HG02759 (cell line): ENCODE measurements at regions not wholly inside any gene's neighbourhood (a gene's known extent, or its start where the extent isn't known, plus 50 kb on each side); places are given as distances from the start of the nearest gene placed in this dataset.

Source experiments
- ATAC-seq: cut with Tn5 transposase; IDR thresholded peaks from one replicate; pipeline ENCODE4 v1.9.1; 2021; ENCODE audit warnings: mild to moderate bottlenecking, moderate library complexity; ENCODE audit not compliant: unreplicated experiment

DNA sequence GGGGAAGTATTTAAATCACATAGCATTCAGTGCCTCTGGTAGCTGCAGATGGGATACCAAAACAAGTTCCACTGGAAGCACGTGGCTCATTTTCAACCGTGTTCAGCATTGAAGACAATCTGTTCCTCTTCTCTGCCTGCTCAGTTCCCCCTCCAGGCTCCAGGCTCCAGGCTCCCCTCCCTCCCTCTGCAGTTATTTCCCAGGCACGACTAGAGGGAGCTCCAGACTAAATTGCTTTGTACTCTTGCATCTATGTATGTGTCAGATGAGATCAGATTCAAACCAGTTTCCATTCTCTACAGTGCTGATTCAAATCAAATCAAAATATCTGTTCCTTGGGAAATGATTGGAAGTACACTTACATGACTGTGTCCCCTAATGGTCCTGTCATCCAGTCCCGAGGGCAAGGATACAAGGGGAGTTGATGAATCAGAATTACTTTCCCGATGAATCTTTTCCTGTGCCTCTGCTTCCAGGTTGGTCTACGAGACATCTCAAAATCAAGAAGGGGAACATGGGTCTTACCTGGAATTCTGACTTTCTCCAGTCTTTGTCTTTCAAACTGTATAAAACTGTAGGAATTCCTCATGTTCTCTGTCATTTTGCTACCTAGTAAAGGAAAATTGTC, 600.5 kb downstream of the EDEM1 start:
- no peak for ATAC-seq

DNA sequence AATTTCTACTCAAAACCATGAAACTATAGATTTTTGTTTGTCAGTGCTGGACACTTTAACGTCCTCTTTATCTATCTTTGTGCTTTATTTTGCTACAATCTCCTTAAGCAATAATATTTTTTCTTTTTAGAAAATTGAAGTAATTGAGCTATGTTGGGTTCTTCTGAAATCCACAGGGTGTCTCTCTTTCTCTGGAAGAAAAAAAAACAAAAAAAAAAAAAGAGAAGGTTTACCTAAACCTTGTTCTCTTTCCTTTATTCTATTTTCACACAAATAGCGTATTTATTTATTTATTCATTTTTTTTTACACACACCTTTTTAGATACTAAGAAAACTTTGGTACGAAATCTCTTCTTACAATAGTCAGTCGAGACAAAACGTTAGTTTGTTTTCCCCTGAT, 601.0 kb downstream of the EDEM1 start:
- ATAC-seq = no peak

DNA sequence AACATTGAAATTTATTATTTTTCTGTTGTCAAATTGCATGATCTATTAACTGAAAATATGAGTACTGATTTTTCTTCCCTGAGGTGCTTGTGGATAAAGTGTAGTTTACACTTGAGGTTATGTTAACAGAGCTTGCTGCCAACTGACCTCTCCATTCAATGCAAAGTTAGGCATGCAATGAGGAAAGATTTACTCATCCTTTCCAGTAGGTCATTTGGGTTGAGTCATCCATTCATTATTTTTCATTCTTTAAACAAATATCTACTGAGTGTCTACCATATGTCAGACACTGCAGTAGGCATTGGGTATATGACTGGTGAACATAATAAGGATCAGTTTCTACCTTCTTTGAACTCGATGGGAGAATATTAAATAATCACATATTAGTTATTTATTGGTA, 604.1 kb downstream of the EDEM1 start:
- ATAC-seq = no peak

DNA sequence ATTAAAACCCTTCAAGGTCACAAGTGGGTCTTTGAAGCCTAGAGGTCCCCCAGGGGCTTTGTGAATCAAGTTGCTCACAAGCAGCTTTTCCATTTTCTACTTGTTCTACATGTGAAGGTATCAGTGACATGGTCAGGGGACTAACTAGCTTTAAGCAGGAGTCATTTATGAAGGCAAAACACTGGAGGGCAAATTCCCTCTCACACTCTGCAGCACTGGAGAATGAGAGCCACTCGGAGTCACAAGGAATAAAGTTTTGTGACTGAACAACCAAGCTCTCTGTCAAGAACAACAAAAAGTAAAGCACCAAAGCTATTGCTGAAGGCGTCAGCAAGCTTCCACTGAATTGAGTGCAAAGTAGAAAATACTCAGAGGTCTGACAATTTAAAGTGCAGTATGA, 609.0 kb downstream of the EDEM1 start:
- no peak for ATAC-seq

DNA sequence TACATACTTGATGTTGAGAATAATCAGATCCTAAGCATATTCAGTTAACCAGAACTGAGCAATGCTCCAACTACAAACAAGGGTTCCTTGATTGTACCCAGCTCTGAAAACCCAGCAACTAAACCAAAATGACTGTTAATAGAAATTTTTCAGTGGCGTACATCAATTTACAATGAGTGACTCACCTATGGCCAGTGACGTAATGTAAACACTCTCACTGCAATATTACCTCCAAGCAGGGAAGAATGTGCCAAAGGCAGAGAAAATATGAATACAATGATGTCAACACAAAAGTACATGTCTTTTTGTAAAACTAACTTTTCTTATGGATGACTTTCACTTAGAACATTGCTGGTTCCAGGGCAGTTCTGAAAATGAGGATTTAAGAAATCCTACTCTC, 611.3 kb downstream of the EDEM1 start:
- ATAC-seq = no peak

DNA sequence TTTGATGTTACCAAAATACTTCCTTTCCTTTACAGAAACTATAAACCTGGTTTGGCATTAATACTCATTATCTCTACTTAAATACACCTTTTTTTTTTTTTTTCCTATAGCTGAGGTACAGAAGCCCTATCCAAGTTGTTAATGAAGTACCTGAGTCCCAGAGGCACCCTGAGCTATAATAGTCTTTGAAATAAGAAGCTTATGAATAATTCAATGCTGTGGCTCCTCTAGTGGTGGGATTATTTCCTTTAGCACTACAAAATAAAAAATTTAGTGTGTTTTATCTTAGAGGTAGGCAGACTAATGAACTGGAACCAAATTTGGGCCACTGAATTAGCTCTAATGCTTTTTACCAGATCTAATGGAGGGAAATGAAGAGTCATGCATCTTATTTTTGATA, 611.9 kb downstream of the EDEM1 start:
- ATAC-seq = no peak

DNA sequence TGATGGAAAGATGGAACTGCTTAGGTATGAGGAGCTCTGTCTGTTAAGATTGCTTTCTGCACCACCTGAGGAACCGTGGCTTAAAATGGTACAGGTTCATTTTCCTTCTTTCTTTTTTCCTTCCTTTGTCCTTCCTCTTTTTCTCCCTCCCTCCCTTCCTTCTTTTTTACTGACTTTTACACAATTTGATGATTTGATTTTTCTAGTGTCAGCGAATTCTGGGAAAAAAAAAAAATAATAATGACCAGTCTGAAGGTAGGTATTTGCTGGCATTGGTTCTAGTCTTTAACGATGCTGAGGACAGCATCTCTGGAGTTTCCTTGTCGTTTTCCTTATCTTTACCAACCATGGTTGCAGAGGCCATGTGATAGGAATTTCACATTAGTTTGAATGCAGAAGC, 613.5 kb downstream of the EDEM1 start:
- ATAC-seq = no peak

DNA sequence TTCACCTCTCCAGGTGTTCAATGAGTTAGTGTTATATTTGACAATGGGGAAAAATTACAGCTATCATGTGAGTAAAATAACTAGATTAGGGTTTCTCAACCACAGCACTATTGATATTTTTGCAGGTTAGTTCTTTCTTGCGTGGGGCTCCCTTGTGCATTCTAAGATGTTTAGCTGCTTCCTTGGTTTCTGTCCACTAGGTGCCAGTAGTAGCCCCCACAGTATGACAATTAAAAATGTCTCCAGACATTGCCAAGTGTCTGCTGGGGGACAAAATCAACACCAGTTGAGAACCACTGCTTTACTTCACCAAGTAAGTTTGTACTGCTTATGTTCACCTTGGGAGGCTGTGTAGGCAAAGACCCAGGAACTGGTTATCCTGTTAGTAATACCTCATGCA, 618.7 kb downstream of the EDEM1 start:
- no peak for ATAC-seq

DNA sequence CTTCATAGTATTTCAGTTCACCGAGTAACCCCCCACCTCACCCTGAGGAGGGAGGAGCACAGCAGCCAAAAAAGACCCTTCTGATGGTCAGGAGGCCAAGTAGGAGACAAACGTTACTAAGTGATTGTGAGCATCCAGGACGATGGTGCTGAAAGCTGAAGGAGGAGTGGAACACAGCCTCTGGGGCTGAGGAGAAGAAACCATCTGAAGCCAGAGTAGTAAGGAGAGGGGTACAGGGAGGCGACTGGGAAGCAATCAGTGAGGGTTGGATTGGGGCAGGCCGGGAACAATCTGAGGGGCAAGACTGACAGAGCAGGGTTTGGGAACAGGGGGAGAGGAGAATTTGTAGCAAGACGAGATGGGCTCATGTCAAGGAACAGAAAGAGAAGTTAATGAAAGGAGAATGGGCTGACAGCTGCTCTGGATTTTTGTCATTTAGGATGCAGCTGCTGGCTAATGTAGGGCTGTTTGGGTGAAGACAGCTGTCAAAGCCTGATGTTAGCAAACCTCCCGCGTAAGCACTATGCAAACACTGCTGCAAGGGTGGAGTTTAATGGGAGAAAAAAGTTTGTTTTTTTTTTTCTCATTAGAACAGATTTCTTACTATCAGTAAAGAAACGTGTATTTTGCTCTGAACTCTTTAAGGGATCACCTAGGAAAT, 622.2 kb downstream of the EDEM1 start:
- no peak for ATAC-seq

DNA sequence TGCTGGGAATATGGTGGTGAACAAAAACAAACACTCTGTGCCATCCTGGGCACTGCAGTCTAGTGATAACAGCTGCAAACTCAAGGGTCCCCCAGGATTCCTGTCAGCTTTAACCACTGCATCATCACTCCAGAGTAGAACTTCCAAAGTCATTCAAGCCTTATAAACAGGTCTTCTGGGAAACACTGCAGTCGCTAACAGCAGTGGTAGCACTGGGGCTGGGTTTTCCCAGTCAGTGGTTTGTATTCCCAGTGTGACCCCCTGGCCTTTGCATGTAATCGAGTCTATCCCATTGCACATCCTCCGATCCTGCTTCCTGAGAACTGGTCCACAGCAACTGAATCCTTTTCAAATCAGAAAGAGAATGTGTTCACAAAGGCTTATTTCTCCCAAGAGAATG, 623.5 kb downstream of the EDEM1 start:
- ATAC-seq = no peak

DNA sequence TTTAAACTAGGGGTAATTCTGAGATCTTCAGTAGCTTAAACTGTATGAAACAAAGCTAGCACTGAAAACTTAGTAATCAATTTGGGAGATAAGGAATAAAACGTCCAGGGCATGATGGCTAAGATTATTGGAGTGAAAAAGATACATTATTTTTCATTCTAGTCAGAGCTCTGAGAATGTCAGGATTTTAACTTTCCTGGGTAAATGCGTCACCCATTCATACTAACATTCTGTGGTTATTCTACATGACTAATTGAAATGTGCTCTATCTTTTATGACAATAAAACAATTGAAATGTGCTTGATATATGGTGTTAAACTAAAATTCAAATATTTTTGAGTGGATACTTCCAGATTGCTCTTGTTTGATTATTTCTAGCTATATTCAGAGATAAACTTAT, 626.0 kb downstream of the EDEM1 start:
- no peak for ATAC-seq

DNA sequence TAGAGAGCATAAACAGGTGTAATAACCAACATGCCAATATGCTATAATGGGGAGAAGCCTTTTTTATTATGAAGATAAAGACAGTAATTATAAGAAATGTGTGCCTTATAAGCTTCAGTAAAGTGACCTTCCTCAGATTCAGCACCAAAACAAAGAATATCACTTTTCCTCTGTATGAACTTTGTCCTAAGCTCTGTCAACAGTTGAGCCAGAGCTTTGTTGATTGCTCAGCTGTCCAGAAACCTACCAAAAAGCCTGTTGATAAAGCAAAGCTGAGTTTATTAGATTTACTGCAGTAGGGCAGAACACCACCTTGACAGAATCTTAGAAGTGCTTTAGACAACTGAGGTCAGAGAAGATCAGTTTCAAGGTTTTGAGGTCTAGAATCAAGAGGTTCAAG, 635.3 kb downstream of the EDEM1 start:
- ATAC-seq = no peak

DNA sequence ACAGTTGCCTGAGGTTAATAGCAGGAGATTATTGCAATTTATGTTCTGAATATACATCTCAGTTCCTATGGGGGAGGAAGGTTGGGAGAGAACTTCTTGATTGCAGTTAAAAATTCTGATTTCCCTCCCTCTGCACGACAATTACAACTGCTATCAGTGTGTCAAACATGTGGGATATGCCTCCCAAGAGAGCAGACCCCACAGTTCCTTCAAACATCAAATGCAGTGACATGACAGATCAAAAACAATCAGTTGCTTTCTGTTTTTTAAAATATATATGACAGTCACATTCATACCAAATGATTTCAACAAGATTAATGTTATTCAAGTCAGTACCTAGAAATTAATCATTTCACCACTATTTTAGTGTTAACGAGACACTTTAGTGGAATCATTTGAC, 639.0 kb downstream of the EDEM1 start:
- ATAC-seq = no peak

DNA sequence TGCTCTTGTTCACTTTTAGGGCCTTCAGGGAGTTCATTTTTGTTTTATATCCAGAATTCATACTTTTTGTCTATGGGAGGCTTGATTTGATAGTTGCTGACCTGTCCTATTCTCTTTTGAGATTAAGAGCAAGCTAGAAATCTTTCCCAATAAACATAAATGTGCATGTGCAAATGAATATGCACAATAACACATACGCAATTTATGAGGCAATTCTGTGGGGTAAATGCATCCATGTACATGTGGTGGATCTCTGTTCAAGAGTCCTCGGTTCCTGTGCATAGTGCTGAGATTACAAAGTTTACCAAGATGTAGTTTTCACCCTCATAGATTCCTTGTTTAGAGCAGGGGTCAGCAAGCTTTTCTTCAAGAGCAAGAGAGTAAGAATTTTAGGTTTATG, 640.7 kb downstream of the EDEM1 start:
- ATAC-seq = no peak

DNA sequence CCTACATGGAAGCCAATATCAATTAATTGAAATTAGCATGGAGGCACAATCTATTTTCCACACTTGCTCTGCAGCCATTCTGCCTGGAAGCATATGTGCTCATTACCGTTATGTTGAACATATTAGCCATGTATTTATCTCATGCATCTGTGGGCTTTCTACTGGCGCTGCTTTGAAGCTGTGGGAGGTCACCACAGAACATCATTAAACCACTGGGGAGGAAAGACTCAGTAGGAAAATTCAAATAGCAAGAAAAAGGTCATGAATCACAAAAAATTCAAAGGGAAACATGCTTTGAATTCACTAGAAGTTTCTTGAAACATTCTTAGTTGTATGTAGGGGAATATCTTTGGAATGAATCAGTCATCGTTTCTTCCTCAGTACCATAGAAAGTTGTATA, 652.5 kb downstream of the EDEM1 start:
- ATAC-seq = no peak

DNA sequence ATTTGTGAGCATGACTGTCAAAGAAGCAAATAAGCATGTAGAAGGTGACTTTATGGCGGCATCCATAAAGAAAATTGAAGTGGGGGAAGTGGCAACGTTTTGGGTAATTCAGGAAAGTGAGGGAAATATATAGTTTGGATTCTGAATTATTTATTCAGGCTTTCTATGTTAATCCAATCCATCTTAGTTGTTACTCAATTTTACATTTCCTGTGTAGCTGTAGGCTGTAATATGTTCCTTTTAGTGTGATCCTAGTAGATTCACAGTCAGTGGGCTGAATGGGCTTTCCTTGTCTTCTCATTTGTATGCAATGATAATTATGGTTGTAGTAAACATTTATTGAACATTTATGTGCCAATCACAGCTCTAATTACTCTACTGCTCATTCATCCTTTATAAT, 654.1 kb downstream of the EDEM1 start:
- ATAC-seq = no peak

DNA sequence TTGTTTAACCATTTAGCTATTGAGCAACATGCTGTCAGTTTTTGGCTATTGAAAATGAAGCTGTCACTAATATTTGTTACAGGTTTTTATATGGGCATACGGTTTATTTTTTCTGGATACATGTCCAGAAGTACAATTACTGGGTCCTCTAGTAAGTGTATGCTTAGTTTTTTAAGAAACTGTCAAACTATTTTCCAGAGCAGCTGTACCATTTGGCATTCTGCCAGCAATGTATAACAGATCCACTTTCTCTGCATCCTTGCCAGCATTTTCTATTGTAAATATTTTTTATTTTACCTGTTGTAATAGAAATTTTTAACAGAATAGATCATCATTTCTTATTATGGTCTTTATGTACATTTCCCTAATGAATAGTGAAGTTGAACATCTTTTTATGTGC, 658.8 kb downstream of the EDEM1 start:
- ATAC-seq = no peak

DNA sequence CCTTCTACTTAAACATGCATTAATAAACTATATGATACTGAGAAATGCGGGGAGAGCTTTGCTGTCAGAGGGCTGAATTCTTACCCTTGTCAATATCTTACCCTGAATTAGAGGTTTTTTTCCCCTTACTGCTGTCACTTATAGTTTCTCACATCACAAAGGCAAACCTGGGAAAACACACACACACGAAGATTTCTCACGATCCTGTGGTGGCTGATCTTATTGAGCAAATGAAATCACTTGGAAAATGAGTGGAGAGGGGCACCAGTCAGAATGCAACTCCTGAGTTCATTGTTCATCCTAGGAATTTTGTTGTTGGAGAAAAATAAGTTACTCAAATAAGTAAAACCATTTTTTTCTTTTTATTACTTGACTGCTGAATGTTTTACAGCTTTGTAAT, 673.6 kb downstream of the EDEM1 start:
- ATAC-seq = no peak

DNA sequence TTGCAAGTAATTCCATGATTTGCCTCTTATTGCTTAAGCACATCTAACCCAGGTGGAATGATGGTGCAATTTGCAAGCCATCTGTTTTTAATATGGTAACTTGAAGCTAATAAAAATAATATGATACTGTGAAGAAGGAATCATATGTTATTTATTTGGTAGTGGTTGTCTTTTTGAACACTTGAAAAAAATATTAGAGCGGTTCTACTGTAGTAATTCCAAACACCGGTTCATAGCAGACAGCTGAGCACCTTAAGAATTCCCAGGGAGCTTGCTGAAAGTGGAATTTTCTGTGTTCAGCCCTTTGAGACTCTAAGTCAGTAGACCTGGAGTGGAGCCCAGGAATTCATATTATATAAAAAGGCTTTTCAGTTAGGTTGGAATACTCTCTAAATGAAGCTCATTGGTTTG, 687.4 kb downstream of the EDEM1 start:
- ATAC-seq = no peak

DNA sequence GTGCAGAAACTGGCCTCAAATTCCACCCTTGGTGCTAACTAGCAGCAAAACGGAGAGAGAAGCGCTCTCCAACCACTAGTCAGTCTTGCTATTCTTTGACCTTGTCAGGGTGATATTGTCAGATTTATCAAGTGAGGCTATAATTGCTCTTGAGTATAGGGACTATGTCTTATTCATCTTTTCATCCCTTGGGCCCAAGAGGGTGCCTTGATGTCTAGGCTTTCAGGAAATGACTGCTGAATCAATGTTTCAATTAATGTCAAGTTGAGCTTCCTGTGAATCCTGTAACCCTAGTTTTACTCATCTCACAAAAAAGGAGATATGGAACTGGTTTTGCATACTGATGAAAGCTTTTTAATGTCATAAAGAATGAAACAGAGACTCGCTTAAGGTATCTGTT, 701.3 kb downstream of the EDEM1 start:
- no peak for ATAC-seq

DNA sequence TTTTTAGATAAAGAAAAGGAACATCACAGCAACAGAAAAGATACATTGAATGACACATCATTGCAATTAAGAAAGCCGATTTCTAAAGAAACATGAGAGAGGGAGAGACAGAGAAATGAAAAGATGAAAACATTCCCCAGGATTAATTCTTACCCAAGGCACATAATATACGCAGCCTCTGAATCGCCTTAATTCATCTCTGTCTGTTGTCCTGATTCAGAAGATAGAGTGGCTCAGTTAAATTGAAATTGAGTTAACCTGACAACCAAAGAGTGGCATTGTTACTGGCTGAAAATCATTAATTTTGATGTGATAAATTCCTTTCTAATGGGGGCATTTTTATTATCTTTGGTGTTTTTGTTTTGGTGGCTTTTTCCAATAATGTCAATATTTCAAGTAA, 701.9 kb downstream of the EDEM1 start:
- ATAC-seq = no peak

DNA sequence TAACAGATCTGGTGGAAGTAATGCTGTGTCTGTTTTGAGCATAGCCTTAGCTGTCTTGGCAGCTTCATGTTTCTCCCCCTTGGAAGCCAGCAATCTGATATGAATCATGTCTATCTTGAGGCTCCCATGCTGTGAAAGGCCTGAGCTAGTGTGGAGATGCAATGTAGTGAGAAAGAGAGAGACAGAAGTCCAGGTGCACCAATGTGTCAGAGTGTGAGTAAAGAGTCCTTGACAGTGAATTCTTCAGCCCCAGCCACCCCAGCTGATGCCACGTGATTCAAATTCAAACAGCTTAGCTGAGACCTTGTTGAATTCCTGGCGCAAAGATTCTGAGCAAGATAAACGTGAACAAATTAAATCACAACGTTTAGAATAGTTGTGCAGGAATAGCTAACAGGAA, 704.2 kb downstream of the EDEM1 start:
- ATAC-seq = no peak

DNA sequence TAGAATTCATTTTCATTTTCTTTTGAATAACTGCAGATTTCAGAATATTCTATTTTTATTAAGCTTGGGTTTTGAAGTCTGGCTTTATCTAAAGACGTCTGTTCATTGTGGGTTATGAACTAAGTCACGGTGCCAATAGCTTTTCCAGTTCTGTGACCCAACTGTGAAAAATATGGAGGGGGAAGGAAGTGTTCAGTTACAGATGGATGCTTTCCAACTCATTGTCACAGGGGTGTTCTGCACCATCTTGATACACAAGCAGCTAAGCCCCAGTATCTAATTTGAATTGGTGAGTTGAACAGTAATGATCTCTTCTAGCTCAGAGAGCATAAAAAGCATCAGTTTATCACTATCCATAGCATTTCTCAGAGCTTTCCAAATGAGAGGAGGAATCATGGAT, 710.6 kb downstream of the EDEM1 start:
- ATAC-seq = no peak
